GM12801 (cell line): ENCODE measurements at regions not wholly inside any gene's neighbourhood (a gene's known extent, or its start where the extent isn't known, plus 50 kb on each side); places are given as distances from the start of the nearest gene placed in this dataset.

Experiments used
- CTCF ChIP-seq: IDR thresholded peaks from one replicate; pipeline ENCODE4 v1.5.1; 2011; ENCODE audit warnings: control low read depth; ENCODE audit not compliant: insufficient read length; ENCODE audit errors: extremely low read depth

- no peak for TF ChIP-seq CTCF
Measured at GRCh38 chr7:25385506-25386136, 157.3 kb upstream of the NPVF start.

DNA sequence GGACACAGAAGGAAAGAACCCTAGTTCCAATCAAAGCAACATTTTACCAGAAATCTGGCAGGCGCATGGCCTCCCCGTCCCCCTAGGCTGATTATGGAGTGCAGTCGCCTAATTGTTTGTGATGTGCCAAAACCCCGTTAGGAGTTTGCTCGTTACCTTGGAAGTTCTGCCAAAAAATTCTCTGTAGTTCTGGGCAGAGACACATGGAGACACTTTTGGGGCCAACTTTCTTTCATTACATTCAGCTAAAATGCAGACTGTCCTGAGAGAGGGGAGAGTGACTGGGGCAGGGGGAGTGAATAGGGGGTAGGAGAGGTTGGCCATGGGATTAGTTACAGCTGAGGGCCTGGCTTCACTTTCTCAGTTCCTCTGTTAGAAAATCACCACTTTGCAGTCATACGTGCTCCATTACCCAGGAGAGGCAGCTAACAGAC, 158.0 kb upstream of the NPVF start:
- no peak for TF ChIP-seq CTCF

DNA sequence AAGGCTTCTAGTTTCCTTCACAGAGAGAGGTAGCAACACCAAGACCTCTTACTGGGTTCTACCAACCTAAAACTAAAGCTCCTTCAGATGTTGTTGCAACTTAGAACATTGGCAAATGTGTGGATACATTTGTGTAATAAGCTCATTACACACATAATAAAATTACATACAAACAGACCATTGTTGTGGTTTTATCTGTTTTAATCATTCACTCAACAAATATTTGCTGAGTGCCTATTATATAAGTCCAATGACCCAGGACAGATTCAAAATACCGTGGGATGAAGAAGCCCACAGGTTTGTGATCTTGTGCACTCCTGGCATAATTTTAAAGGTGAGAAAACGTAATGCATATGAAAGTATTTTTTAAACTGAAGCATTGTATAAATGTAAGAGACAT, 160.4 kb upstream of the NPVF start:
- TF ChIP-seq CTCF, result no peak

- TF ChIP-seq CTCF, result no peak
Measured at GRCh38 chr7:25389489-25390106, 161.3 kb upstream of the NPVF start.

GRCh38 chr7:25391295-25391861, 163.1 kb upstream of the NPVF start:
- TF ChIP-seq CTCF, result no peak

- no peak for TF ChIP-seq CTCF
Measured at GRCh38 chr7:25391961-25392587, 163.8 kb upstream of the NPVF start.

- no peak for TF ChIP-seq CTCF
Measured at GRCh38 chr7:25392588-25393338, 164.5 kb upstream of the NPVF start.
